ENCODE measurements at regions not wholly inside any gene's neighbourhood (a gene's known extent, or its start where the extent isn't known, plus 50 kb on each side); places are given as distances from the start of the nearest gene placed in this dataset.
"Not testable (repeated sequence)": the region's sequence is repeated elsewhere in the genome, so short reads cannot be mapped to it uniquely, and the experiment has no call there.

- intact Hi-C loops (cut with DNase I), result loop anchor here (2.0 kb wide), 1 partner anchor 95 kb away; no protein-coding TSS in a partner anchor
- ATAC-seq (ENCODE audit: poor library complexity) (no peak), DNase-seq (no peak)
Observed at GRCh38 chr12:34217660-34218059, 195.4 kb downstream of the ALG10 start.

DNA sequence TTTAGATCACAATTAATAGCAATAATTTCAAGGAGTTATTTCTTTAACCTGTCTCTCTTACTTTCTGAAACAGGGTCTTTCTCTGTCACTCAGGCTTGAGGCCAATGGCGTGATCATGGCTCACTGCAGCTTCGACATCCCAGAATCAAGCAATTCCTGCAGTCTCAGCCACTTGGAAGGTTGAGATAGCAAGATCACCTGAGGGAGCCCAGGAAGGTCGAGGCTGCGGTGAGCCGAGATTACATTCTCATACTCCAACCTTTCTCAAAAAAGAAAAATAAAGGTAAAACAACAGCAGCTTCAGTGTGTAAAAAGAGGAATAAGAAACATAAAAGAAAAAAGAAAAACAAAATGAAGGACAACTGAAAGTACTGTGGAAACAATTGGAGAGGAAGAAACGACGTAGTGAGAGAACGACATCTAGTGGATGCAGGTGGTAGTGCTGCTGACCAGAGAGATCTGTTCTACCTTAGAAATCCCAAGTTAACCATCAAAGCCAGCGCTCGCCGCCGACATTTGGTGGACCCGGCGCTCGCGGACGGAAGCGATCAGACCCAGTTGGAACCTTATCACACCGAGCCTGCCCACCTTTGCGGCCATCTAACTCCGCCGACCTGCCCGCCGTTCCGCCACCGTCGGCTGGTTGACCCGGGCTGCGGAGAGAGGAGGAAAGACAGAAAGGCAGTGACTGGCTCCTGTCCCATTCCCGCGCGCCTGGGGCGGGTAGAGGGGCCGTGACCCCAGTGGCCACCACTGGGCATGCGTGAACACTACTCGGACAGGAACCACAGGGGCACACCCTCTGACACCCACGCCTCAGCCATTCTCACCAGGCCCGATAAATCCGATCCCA lies 196.1 kb downstream of the ALG10 start:
- ATAC-seq (ENCODE audit: poor library complexity) (peak; percentile 93), DNase-seq (peak; percentile 53)
- intact Hi-C loops (cut with DNase I), result no loop called here

DNA sequence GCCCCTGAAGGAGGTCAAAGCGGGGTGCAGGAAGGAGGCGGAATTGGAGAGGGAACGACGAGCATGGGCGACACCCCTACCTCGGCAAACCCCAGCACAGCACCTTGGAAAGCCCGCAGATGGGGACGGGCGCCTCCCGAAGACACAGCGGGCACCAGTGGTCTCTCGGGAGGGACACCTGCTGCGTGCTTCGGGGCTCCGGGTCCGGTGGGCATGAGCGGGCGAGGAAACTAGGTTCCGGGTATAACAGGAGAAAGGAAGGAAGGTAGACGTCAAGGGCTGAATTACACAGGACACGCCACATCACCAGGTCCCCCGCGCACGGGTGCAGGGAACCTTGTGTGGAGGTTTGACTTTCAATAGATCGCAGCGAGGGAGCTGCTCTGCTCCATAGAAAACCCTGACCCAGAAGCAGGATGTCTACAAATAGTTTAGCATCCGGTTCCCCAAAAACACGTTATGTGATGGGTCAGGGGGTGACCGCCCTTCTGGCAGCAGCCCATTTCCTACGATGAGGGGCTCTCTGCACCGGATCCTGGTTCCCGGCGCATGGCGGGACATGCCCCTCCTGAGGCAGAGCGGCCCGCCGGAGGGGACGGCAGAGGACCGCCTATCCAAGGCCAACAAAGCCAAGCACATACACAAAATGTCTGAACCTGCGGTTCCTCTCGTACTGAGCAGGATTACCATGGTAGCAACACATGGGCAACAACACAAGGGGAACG lies 196.9 kb downstream of the ALG10 start:
- ATAC-seq (ENCODE audit: poor library complexity) (no peak), DNase-seq (no peak)
- intact Hi-C loops (cut with DNase I), result no loop called here

DNA sequence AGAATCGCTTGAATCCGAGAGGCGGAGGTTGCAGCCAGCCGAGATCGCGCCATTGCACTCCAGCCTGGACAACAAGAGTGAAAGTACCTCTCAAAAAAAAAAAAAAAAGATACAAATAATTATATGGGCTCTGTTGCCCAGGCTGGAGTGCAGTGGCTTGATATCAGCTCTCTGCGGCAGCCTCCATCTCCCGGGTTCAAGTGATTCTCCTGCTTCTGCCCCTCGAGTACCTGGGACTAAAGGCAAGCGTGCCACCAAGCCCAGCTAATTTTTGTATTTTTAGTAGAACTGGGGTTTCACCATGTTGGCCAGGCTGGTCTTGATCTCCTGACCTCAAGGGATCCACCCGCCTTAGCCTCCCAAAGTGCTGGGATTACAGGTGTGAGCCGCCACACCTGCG lies 197.8 kb downstream of the ALG10 start:
- ATAC-seq (ENCODE audit: poor library complexity); intact Hi-C loops (cut with DNase I); DNase-seq: not testable (repeated sequence)

DNA sequence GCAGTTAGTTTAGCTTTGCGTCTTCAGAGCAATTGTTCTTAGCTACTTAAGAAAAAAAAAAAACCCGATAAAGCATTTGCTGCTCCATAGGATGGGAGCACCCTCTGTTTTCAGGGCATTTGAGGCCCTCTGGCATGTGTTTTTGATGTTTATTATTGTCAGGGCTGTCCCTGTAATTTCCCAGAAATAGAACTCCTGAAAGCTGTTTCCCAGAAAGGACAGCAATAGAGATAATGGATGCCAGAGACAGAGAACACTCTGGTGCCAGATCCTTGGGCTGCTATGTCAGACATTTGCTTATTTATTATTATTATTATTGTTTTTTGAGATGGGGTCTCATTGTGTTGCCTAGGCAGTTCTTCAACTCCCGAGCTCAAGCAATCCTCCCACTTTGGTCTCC lies 201.3 kb downstream of the ALG10 start:
- intact Hi-C loops (cut with DNase I), result no loop called here
- ATAC-seq (ENCODE audit: poor library complexity), result no peak
- no peak for DNase-seq

GRCh38 chr12:34226044-34226443 lies 203.7 kb downstream of the ALG10 start:
- DNase-seq; ATAC-seq (ENCODE audit: poor library complexity); intact Hi-C loops (cut with DNase I): not testable (repeated sequence)

DNA sequence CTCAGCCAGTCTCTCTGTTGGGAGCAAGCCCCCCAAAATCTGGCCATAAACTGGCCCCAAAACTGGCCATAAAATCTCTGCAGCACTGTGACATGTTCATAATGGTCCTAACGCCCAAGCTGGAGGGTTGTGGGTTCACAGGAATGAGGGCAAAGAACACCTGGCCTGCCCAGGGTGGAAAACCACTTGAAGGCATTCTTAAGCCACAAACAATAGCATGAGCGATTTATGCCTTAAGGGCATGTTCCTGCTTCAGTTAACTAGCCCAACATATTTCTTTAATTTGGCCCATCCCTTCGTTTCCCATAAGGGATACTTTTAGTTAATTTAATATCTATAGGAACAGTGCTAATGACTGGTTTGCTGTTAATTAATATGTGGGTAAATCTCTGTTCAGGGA lies 205.8 kb downstream of the ALG10 start:
- intact Hi-C loops (cut with DNase I); ATAC-seq (ENCODE audit: poor library complexity); DNase-seq: not testable (repeated sequence)

DNA sequence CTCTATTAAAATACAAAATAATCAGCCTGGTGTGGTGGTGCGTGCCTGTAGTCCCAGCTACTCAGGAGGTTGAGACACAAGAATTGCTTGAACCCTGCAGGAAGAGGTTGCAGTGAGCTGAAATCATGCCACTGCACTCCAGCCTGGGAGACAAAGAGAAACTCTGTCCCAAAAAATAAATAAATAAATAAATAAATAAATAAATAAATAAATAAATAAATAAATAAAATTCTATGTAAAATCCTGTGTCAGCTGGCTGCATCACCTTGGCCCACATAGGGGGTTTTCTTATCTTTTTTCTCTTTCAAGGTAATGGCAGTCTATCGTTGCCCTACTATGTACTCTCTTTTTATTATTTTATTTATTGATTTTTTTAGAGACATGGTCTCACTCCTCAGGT lies 206.7 kb downstream of the ALG10 start:
- ATAC-seq (ENCODE audit: poor library complexity); intact Hi-C loops (cut with DNase I); DNase-seq: not testable (repeated sequence)

DNA sequence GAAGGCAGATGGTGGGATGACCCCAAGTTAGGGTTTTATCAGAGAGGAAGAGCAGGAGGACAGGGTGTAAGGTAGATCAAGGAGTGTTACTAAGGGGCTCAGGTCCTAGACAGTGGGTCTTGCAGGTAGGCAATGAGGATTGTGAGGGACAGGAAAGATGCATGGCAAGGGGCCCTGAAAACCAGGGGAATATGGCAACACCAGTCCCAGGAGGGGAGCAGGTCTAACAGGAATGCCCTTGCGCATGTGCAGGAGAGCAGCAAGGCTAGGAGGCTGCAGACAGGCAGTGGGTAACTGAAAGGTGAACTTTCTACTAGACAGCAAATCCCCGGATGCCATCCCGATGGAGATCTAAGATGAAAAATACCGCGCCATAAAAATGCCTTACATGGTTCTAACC lies 211.3 kb downstream of the ALG10 start:
- DNase-seq (no peak), ATAC-seq (ENCODE audit: poor library complexity) (no peak)
- intact Hi-C loops (cut with DNase I), result no loop called here

GRCh38 chr12:34236073-34236472 lies 213.8 kb downstream of the ALG10 start:
- ATAC-seq (ENCODE audit: poor library complexity), result no peak
- intact Hi-C loops (cut with DNase I), result no loop called here

DNA sequence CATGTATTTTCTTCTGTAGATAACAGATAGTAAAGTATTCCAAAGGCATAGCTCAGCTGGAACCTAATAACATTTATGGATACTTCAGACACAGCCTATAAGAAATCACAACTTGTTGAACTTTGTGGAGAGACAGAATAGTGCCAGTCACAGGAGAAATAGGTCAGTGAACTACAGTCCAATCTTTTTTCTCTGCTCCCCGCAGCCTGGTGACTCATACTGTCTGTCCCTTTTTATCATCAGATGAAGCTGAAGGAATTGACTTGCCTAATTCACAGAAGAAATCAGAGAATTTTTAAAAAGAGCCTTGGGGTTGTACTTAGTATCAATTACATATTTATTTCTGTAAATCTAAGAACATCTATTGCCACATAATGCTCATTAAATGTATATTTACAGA lies 222.3 kb downstream of the ALG10 start:
- intact Hi-C loops (cut with DNase I), result no loop called here
- DNase-seq (no peak), ATAC-seq (ENCODE audit: poor library complexity) (no peak)

More at GRCh38 chr12:34236073-34236472, 213.8 kb downstream of the ALG10 start:
- DNase-seq, result no peak

GRCh38 chr12:34249271-34249670 lies 227.0 kb downstream of the ALG10 start:
- intact Hi-C loops (cut with DNase I), result no loop called here
- ATAC-seq (ENCODE audit: poor library complexity) (no peak), DNase-seq (no peak)

GRCh38 chr12:34251879-34252278 lies 229.6 kb downstream of the ALG10 start:
- ATAC-seq (ENCODE audit: poor library complexity); intact Hi-C loops (cut with DNase I): not testable (repeated sequence)

DNA sequence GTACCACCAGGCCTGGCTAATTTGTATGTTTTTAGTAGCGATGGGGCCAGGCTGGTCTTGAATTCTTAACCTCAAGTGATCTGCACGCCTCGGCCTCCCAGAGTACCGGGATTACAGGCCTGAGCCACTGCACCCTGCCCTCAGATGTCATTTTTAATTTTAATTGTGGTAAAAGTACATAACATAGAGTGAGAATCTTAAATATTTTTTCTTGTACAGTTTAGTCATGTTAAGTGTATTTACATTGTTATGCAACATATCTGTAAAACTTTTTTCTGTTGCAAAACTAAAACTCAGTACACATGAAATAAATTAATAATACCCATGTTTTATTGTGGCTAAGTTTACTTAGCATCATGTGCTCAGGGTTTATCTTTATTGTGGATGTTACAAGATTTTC lies 231.4 kb downstream of the ALG10 start:
- DNase-seq (no peak), ATAC-seq (ENCODE audit: poor library complexity) (no peak)
- intact Hi-C loops (cut with DNase I), result no loop called here

More at GRCh38 chr12:34251879-34252278, 229.6 kb downstream of the ALG10 start:
- DNase-seq, result not testable (repeated sequence)

GRCh38 chr12:34257093-34257492 lies 234.8 kb downstream of the ALG10 start:
- intact Hi-C loops (cut with DNase I), result no loop called here
- DNase-seq (no peak), ATAC-seq (ENCODE audit: poor library complexity) (no peak)

- intact Hi-C loops (cut with DNase I); ATAC-seq (ENCODE audit: poor library complexity): not testable (repeated sequence)
Observed at GRCh38 chr12:34262140-34262539, 239.8 kb downstream of the ALG10 start.

GRCh38 chr12:34264110-34264509 lies 241.8 kb downstream of the ALG10 start:
- intact Hi-C loops (cut with DNase I), result no loop called here
- ATAC-seq (ENCODE audit: poor library complexity) (no peak), DNase-seq (no peak)

More at GRCh38 chr12:34262140-34262539, 239.8 kb downstream of the ALG10 start:
- DNase-seq, result not testable (repeated sequence)

DNA sequence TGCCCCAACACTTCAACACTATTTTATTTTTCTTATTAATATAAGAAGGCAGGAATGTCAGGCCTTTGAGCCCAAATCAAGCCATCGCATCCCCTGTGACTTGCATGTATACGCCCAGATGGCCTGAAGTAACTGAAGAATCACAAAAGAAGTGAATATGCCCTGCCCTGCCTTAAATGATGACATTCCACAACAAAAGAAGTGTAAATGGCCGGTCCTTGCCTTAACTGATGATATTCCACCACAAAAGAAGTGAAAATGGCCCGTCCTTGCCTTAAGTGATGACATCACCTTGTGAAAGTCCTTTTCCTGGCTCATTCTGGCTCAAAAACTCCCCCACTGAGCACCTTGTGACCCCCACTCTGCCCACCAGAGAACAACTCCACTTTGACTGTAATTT lies 251.4 kb downstream of the ALG10 start:
- intact Hi-C loops (cut with DNase I); ATAC-seq (ENCODE audit: poor library complexity); DNase-seq: not testable (repeated sequence)

DNA sequence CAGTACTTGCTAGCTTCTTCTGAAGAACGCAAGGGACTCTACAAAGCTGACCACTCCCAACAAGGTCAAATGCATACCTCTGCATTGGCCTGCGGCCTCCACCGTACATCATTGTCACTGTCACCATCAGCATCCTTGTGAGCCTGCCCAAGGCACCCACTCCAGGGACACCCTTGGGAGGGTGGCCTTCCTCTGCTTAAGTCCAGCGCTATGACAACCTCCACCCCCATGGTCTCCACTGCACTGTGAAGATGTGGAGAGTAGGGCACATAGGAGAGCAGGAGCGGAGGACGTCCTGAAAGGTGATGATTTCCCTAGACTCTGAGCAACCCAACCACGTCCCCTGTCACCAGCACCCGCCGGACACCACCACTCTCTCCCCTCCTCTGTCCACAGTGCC lies 252.8 kb downstream of the ALG10 start:
- no peak for ATAC-seq (ENCODE audit: poor library complexity)
- intact Hi-C loops (cut with DNase I), result no loop called here
- DNase-seq, result no peak

- ATAC-seq (ENCODE audit: poor library complexity) (no peak), DNase-seq (no peak)
- intact Hi-C loops (cut with DNase I), result no loop called here
Observed at GRCh38 chr12:34286483-34286882, 264.2 kb downstream of the ALG10 start.

All from Right ventricle myocardium superior (tissue), 1 donor.